HG02571 (cell line): ENCODE measurements at regions not wholly inside any gene's neighbourhood (a gene's known extent, or its start where the extent isn't known, plus 50 kb on each side); places are given as distances from the start of the nearest gene placed in this dataset.

Experiments used
- ATAC-seq: cut with Tn5 transposase; IDR thresholded peaks from one replicate; pipeline ENCODE4 v1.9.1; 2021; ENCODE audit warnings: mild to moderate bottlenecking, moderate library complexity; ENCODE audit not compliant: unreplicated experiment

GRCh38 chr11:80502511-80502910, 1061.7 kb upstream of the TENM4 start:
- no peak for ATAC-seq

- ATAC-seq: no peak
These were observed 1054.3 kb upstream of the TENM4 start for GRCh38 chr11:80495116-80495515.

GRCh38 chr11:80487952-80488351, 1047.1 kb upstream of the TENM4 start:
- ATAC-seq: no peak

- no peak for ATAC-seq
These were observed 1045.8 kb upstream of the TENM4 start for GRCh38 chr11:80486678-80487077.

GRCh38 chr11:80477178-80477577, 1036.3 kb upstream of the TENM4 start:
- ATAC-seq: no peak

- no peak for ATAC-seq
These were observed 1032.7 kb upstream of the TENM4 start for GRCh38 chr11:80473562-80473961.

GRCh38 chr11:80469871-80470270, 1029.0 kb upstream of the TENM4 start:
- no peak for ATAC-seq

GRCh38 chr11:80466570-80466969, 1025.7 kb upstream of the TENM4 start:
- ATAC-seq: no peak

GRCh38 chr11:80462211-80462610, 1021.4 kb upstream of the TENM4 start:
- no peak for ATAC-seq

GRCh38 chr11:80458376-80458775, 1017.5 kb upstream of the TENM4 start:
- no peak for ATAC-seq

GRCh38 chr11:80457823-80458222, 1017.0 kb upstream of the TENM4 start:
- no peak for ATAC-seq

- no peak for ATAC-seq
These were observed 1015.0 kb upstream of the TENM4 start for GRCh38 chr11:80455818-80456217.

GRCh38 chr11:80451105-80451504, 1010.3 kb upstream of the TENM4 start:
- no peak for ATAC-seq

- no peak for ATAC-seq
These were observed 1007.9 kb upstream of the TENM4 start for GRCh38 chr11:80448709-80449108.

GRCh38 chr11:80443177-80443576, 1002.3 kb upstream of the TENM4 start:
- ATAC-seq: no peak

GRCh38 chr11:80441821-80442220, 1001.0 kb upstream of the TENM4 start:
- no peak for ATAC-seq

- ATAC-seq: no peak
These were observed 1000.0 kb upstream of the TENM4 start for GRCh38 chr11:80440835-80441234.

- ATAC-seq: no peak
These were observed 995.7 kb upstream of the TENM4 start for GRCh38 chr11:80436547-80436946.

- no peak for ATAC-seq
These were observed 994.5 kb upstream of the TENM4 start for GRCh38 chr11:80435345-80435744.

GRCh38 chr11:80432057-80432456, 991.2 kb upstream of the TENM4 start:
- ATAC-seq: no peak

GRCh38 chr11:80424012-80424695, 983.3 kb upstream of the TENM4 start:
- no peak for ATAC-seq

- no peak for ATAC-seq
These were observed 979.5 kb upstream of the TENM4 start for GRCh38 chr11:80420374-80420773.

GRCh38 chr11:80417681-80418080, 976.9 kb upstream of the TENM4 start:
- no peak for ATAC-seq
